ENCODE measurements at regions not wholly inside any gene's neighbourhood (a gene's known extent, or its start where the extent isn't known, plus 50 kb on each side); places are given as distances from the start of the nearest gene placed in this dataset.
"Not testable (repeated sequence)": the region's sequence is repeated elsewhere in the genome, so short reads cannot be mapped to it uniquely, and the experiment has no call there.

DNA sequence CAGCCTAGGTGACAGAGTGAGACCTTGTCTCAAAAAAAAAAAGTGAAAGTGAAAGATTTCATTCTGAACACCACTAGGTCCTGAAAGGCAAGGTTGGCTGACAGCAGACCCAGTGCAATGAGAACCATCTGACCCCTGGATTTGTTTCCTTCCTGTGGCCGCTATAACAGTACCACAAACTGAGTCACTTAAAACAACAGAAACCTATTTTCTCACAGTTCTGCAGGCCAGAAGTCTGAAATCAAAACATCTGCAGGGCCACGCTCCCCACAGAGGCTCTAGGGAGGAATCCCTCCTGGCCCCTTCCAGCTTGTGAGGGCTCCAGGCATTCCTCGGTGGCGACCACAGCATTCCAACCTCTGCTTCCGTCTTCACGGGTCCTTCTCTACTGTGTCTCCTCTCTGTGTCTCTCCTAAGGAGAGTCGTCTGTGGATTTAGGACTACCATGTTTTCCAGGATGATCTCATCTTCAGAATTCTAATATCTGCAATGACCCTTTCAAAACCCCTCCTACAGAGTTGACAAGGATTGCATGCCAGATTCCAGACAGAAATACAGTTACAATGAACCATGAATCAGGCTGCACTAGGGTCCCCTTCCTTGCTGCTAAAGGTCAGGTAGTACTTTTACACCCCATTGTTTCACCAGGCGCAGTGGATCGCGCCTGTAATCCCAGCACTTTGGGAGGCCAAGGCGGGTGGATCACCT, 78.0 kb upstream of the ADGRL1 start:
- DNase-seq: not testable (repeated sequence)

DNA sequence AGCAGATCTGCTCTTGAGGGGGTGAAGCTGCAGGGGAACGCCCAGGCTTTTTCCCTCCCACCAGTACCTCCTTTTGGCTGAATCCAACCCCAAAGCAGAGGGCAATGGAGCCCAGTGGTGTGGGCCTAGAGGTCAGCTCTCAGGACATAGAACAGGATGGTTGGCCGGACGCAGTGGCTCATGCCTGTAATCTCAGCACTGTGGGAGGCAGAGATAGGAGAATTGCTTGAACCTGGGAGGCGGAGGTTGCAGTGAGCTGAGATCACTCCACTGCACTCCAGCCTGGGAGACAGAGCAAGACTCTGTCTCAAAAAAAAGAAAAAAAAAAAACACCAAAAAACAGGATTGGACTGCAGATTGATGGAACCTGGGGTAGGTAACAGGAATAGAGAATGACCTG, 73.3 kb upstream of the ADGRL1 start:
- not testable (repeated sequence) for DNase-seq

GRCh38 chr19:14277608-14278007, 71.6 kb upstream of the ADGRL1 start:
- DNase-seq: no peak

DNA sequence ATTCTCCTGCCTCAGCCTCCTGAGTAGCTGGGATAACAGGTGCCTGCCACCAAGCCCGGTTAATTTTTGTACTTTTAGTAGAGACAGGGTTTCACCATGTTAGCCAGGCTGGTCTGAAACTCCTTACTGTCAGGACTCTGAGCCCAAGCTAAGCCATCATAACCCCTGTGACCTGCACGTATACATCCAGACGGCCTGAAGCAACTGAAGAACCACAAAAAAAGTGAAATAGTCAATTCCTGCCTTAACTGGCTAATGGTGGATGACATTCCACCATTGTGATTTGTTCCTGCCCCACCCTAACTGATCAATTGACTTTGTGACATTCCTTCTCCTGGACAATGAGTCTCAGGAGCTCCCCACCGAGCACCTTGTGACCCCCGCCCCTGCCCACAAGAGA, 69.9 kb upstream of the ADGRL1 start:
- not testable (repeated sequence) for DNase-seq

DNA sequence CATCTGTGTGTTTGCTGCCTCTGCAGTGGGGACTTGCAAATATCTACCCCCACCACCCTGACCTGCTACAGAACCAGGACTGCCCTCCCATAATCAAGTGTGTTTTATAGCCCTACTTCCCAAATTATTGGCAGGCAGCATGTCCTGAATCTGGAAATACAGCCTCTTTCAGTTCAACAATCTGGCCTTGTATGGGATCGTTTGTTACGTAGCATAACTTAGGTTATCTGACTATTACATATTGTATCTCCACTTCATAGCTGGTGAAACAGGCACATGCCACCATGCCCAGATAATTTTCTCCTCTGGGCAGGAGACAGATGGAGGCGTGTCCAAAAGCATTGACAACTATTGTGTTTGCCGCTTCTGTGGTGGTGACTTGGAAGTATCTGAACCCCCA, 66.7 kb upstream of the ADGRL1 start:
- no peak for DNase-seq

DNA sequence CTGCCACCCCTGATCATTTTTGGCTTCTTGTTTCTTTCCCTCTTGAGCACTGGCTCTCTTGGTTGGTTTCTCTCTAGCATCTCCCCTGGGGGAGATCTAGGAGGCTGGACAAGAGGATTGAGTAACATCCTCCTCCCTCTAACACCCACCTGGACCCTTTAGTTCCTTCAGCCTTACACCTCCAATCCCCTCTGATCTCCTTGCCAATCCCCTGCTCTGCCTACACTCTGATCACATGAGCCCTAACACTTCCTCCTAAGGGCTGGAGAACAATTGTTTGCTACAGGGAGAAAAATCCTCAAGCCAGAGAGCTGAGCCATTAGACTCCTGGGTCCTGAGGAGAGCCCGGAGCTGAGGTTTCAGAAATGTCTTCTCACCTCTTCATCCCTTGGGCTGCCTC, 65.9 kb upstream of the ADGRL1 start:
- DNase-seq: no peak

- not testable (repeated sequence) for DNase-seq
Observed at GRCh38 chr19:14270557-14270956, 64.6 kb upstream of the ADGRL1 start.

GRCh38 chr19:14267224-14267741, 61.3 kb upstream of the ADGRL1 start:
- no peak for DNase-seq

DNA sequence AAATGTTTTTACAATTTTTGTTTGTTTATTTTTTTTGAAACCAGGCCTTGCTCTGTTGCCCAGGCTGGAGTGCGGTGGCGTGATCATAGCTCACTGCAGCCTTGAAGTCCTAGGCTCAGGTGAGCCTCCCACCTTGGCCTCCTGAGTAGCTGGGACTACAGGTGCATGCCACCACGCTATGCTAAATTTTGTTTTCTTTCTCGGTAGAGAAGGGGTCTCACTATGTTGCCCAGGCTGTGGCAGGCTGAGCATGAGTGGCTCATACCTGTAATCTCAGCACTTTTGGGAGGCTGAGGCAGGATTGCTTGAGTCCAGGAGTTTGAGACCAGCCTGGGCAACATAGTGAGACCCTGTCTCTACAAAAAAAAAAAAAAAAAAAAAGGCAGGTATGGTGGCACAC, 60.2 kb upstream of the ADGRL1 start:
- not testable (repeated sequence) for DNase-seq

DNA sequence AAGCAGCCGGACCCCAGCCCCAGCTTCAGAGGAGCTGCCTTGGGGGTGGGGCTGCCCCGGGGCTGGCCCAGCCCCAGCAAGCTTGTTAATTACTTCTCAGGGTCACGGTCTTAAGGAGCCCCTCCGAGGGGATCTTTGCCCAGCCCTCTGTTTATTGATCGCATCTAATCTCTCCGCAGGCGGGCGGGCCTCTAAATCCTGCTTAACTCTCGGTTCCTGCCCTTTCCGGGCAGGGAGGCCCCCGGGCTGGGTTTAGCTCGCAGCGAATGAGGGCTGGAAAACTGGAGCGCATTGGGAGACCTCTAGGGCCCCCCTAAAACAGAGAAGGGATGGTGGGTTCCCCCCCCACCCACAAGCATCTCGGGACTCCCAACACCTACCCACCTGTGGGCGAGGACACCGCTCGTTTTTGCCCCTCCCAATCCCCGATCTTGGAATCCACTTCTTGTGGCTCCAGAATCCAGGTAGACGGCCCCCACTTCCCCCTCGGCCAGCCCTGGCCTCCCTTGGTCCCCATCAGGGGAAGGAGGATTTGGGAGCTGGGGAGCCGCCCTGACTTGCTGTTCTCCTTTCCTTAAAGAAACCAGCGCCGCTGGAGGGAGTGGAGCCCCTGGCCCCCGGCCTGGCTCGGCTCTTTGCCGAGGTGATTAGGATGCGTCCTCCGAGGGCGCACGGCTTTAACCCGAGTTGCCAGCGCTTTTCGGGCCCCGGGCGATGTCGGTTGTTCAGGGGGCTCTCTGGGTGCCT, 59.5 kb upstream of the ADGRL1 start:
- no peak for DNase-seq

DNA sequence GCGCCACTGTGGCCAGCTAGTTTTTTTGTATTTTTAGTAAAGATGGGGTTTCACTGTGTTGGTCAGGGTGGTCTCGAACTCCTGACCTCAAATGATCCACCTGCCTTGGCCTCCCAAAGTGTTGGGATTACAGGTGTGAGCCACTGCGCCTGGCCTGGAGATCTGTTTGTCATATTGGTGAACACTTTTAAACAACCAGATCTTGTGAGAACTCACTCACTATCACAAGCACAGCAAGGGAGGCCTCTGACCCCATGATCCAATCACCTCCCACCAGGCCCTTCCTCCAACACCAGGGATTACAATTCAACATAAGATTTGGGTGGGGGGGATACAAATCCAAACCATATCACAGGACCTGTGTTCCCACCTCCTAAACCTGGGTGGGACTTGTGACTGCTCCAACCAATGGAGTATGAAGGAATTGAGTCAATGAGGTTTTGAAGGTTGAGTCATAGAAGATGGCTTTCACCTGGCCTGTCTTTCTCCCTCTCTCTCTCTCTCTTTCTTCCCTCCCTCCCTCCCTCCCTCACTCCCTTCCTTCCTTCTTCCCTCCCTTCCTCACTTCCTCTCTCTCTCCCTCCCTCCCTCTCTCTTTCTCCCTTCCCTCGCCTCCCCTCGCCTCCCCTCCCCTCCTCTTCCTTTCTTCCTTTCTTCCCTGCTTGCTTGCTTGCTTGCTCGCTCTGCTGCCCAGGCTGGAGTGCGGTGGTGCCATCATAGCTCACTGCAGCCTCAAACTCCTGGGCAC, 50.1 kb upstream of the ADGRL1 start:
- not testable (repeated sequence) for DNase-seq
